AG09319 (cell line): ENCODE measurements at regions not wholly inside any gene's neighbourhood (a gene's known extent, or its start where the extent isn't known, plus 50 kb on each side); places are given as distances from the start of the nearest gene placed in this dataset.

Source experiments
- DNase-seq: peaks from one replicate; pipeline ENCODE4 v3.0.0-alpha.2; 2010; ENCODE audit warnings: low read depth; ENCODE audit errors: extremely low read depth
- CTCF ChIP-seq: IDR thresholded peaks from 2 replicates; pipeline ENCODE4 v1.5.1; 2011; ENCODE audit warnings: low read depth, mild to moderate bottlenecking, inconsistent platforms, low read length, moderate library complexity

GRCh38 chr15:94778840-94779239 is 547.5 kb downstream of the MCTP2 start:
- no peak for DNase-seq
- TF ChIP-seq CTCF: no peak

- DNase-seq: no peak
- no peak for TF ChIP-seq CTCF
Observed at GRCh38 chr15:94780166-94780565, 548.8 kb downstream of the MCTP2 start.

DNA sequence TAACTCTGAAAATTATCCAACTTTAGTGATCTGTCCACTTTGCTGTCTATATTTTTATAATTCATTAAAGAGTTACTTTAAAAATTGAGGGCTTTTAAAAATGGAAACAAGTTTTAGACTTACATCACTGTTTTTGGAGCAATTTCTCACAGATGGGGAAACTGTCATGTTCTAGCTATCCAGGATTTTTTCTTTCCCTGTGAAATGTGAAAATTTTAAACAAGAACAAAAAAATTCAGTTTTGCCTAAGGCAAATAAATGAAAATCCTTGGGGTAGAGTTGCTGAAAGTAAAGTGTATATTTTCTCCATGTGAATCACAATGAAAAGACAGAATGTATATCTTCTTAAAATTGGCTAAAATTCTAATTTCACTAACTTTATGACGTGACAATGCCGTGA is 553.7 kb downstream of the MCTP2 start:
- no peak for DNase-seq
- TF ChIP-seq CTCF: no peak

- no peak for DNase-seq
- no peak for TF ChIP-seq CTCF
Observed at GRCh38 chr15:94791008-94791407, 559.6 kb downstream of the MCTP2 start.

DNA sequence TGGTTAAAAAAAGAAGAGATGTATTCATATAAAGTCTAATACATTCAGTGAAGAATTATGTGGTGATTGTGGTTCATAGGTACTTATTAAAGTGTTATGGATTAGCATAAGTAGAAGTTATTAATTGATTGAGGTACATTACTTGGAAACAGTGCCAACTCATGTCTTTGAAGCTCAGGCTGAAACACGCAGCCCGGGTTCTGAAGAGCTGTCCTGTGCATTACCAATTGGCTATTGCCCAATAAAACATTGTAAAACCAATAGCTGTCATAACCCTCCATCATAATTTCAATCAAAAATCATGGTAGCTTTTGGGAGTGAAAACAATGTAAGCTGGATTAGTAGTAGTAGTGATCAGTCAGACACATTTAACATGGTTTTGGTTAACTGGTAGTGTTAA is 560.1 kb downstream of the MCTP2 start:
- no peak for DNase-seq
- TF ChIP-seq CTCF: no peak

- TF ChIP-seq CTCF: no peak
- no peak for DNase-seq
Observed at GRCh38 chr15:94792196-94792595, 560.8 kb downstream of the MCTP2 start.

DNA sequence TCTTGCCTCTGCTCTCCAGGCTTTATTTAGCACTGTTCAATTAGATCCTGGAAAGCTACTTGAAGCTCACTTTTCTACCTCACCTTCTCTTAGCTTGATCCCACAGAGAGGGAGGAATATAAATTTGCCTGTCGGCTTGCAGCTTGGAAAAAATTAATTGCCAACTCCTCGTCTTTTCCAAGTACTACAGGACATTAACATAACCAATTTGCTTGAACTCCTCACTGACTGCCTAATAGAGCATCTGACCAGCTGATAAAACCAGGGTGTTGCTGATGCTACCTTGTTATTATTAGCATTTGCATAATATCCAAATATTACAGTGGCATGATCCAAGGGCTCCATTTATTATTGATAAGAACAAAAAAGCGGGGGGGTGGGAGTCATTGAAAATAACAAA is 561.8 kb downstream of the MCTP2 start:
- no peak for TF ChIP-seq CTCF
- no peak for DNase-seq

DNA sequence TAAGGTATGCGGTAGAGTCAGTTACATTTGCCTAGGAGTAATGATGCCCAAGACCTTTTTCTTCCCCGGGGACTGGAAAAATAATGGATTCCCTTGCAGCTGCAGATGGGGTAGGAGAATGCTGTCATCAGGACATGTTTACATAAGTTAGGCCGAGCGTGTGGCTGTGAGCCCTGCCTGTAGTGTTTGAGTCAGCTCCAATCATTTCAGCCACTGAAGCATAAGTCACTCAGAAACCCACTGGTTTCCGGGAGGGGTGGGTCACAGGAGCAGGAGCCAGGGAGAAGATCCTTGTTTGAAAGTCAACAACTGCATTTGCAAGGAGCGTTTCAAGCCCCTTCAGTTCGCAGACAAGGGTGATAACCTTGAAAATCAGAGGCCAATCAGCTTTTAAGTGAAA is 562.3 kb downstream of the MCTP2 start:
- DNase-seq: no peak
- no peak for TF ChIP-seq CTCF
